ENCODE measurements at regions not wholly inside any gene's neighbourhood (a gene's known extent, or its start where the extent isn't known, plus 50 kb on each side); places are given as distances from the start of the nearest gene placed in this dataset.

DNA sequence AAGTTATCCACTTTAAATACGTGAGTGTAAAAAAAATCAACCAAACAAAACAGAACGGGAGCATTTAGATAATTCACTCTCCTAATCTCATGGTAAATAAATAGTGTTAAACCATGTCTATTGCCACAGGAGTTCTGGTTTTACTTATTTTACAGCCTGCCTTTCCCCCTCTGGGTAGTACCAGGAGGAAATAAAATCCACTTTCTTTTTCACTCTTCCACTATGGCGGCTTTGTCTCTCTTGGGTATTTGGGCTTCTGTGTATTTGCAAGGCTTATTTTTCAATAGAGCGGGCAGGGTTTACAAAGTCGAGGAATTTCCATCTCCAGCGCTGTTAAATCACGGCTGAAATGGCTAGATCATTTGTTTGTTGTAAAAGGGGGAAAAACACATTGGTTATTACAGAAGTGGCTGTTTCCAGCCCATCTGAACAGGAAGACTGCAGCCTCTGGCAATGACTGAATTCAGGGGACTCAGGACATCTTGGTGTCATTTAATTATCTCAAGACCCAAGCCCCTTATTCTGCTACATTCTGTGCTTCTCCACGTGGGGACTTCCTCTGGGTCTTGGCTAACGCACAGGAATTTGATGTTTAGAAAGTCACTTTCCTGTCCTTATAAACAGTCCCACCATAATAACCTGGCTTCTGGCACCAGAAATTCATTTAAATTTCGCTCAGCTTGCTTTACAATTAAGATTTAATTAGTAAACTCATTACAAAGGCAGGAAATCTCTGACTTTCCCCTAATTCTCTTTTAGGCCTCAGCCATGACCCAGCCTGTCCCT lies 323.9 kb downstream of the GATA3 start:
- no peaks in the 10 kb centered on the region for H3K4me1 ChIP-seq (ENCODE audit: control insufficient read depth, low read length)
- no peak for TF ChIP-seq EZH2phosphoT487 (IDR thresholded peaks at IDR 0.05; ENCODE audit: borderline replicate concordance, low read length)
- TF ChIP-seq, protein P1, sequence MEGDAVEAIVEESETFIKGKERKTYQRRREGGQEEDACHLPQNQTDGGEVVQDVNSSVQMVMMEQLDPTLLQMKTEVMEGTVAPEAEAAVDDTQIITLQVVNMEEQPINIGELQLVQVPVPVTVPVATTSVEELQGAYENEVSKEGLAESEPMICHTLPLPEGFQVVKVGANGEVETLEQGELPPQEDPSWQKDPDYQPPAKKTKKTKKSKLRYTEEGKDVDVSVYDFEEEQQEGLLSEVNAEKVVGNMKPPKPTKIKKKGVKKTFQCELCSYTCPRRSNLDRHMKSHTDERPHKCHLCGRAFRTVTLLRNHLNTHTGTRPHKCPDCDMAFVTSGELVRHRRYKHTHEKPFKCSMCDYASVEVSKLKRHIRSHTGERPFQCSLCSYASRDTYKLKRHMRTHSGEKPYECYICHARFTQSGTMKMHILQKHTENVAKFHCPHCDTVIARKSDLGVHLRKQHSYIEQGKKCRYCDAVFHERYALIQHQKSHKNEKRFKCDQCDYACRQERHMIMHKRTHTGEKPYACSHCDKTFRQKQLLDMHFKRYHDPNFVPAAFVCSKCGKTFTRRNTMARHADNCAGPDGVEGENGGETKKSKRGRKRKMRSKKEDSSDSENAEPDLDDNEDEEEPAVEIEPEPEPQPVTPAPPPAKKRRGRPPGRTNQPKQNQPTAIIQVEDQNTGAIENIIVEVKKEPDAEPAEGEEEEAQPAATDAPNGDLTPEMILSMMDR (IDR thresholded peaks at IDR 0.05; ENCODE audit: low read depth, low read length, poor library complexity, severe bottlenecking) = no peak
- H3K27me3 ChIP-seq (ENCODE audit: control insufficient read depth, low read length) = no peaks in the 10 kb centered on the region
- no peaks in the 10 kb centered on the region for H3K9me2 ChIP-seq (replicated peaks; ENCODE audit: control insufficient read depth, low read length)
- H3K79me2 ChIP-seq (ENCODE audit: control insufficient read depth, low read length) = no peaks in the 10 kb centered on the region
- H4K20me1 ChIP-seq (ENCODE audit: control insufficient read depth, insufficient read depth, low read depth, low read length) = no peaks in the 10 kb centered on the region
- no peak overlapping the region for H3K4me2 ChIP-seq (ENCODE audit: low read length)
- H3K36me3 ChIP-seq (ENCODE audit: control insufficient read depth, low read length) = no peaks in the 10 kb centered on the region
- no peak overlapping the region for H3K4me3 ChIP-seq (ENCODE audit: low read length)
- no peaks in the 10 kb centered on the region for H3K9me3 ChIP-seq (ENCODE audit: control insufficient read depth, insufficient read depth, low read length)
- H3K27ac ChIP-seq (ENCODE audit: low read depth, low read length) = no peak overlapping the region
- H3F3A ChIP-seq (ENCODE audit: control insufficient read depth, insufficient read depth) = no peaks in the 10 kb centered on the region

GRCh38 chr10:8379906-8380832 lies 325.7 kb downstream of the GATA3 start:
- Histone ChIP-seq H3K4me1 (ENCODE audit: control insufficient read depth, low read length) (no peaks in the 10 kb centered on the region), H3K4me3 (ENCODE audit: low read length) (no peak overlapping the region), H3K9me3 (ENCODE audit: control insufficient read depth, insufficient read depth, low read length) (no peaks in the 10 kb centered on the region), H3K27me3 (ENCODE audit: control insufficient read depth, low read length) (no peaks in the 10 kb centered on the region), H3K9me2 (replicated peaks; ENCODE audit: control insufficient read depth, low read length) (no peaks in the 10 kb centered on the region), H3F3A (ENCODE audit: control insufficient read depth, insufficient read depth) (no peaks in the 10 kb centered on the region), H3K79me2 (ENCODE audit: control insufficient read depth, low read length) (no peaks in the 10 kb centered on the region), H3K4me2 (ENCODE audit: low read length) (no peak overlapping the region), H3K36me3 (ENCODE audit: control insufficient read depth, low read length) (no peaks in the 10 kb centered on the region), H4K20me1 (ENCODE audit: control insufficient read depth, insufficient read depth, low read depth, low read length) (no peaks in the 10 kb centered on the region), H3K27ac (ENCODE audit: low read depth, low read length) (no peak overlapping the region)
- TF ChIP-seq, protein P1 (IDR thresholded peaks at IDR 0.05; ENCODE audit: low read depth, low read length, poor library complexity, severe bottlenecking) = no peak
- no peak for TF ChIP-seq EZH2phosphoT487 (IDR thresholded peaks at IDR 0.05; ENCODE audit: borderline replicate concordance, low read length)

- Histone ChIP-seq H3K79me2 (ENCODE audit: control insufficient read depth, low read length) (no peaks in the 10 kb centered on the region), H4K20me1 (ENCODE audit: control insufficient read depth, insufficient read depth, low read depth, low read length) (no peaks in the 10 kb centered on the region), H3K9me3 (ENCODE audit: control insufficient read depth, insufficient read depth, low read length) (no peaks in the 10 kb centered on the region), H3K36me3 (ENCODE audit: control insufficient read depth, low read length) (no peaks in the 10 kb centered on the region), H3K4me2 (ENCODE audit: low read length) (no peak overlapping the region), H3K27me3 (ENCODE audit: control insufficient read depth, low read length) (no peaks in the 10 kb centered on the region), H3K27ac (ENCODE audit: low read depth, low read length) (no peak overlapping the region), H3K9me2 (replicated peaks; ENCODE audit: control insufficient read depth, low read length) (no peaks in the 10 kb centered on the region), H3K4me3 (ENCODE audit: low read length) (no peak overlapping the region), H3F3A (ENCODE audit: control insufficient read depth, insufficient read depth) (no peaks in the 10 kb centered on the region), H3K4me1 (ENCODE audit: control insufficient read depth, low read length) (no peaks in the 10 kb centered on the region)
- TF ChIP-seq, protein P1 (IDR thresholded peaks at IDR 0.05; ENCODE audit: low read depth, low read length, poor library complexity, severe bottlenecking) = no peak
- no peak for TF ChIP-seq EZH2phosphoT487 (IDR thresholded peaks at IDR 0.05; ENCODE audit: borderline replicate concordance, low read length)
Measured at GRCh38 chr10:8380833-8381496, 326.5 kb downstream of the GATA3 start.

Data from DOHH2 (cell line).